Keratinocyte (primary cell): ENCODE measurements at regions not wholly inside any gene's neighbourhood (a gene's known extent, or its start where the extent isn't known, plus 50 kb on each side); places are given as distances from the start of the nearest gene placed in this dataset.

Source experiments
- DNase-seq: peaks from one replicate; pipeline ENCODE4 v3.0.0-alpha.2; 2011; ENCODE audit warnings: low read depth, missing footprints, low spot score
- FAIRE-seq: peaks from 2 replicates; lab custom pipeline; 2011; peaks lifted over from hg19 to GRCh38; lab: Jason Lieb, UNC
- H2AFZ ChIP-seq: 2 replicates; pipeline ENCODE4 v1.6.0; 2012; ENCODE audit warnings: low read length, control low read depth, inconsistent platforms; ENCODE audit not compliant: control insufficient read depth
- H3K27ac ChIP-seq: 2 replicates; pipeline ENCODE4 v1.5.1; 2011; ENCODE audit warnings: low read length; ENCODE audit not compliant: control insufficient read depth, insufficient read depth
- H3K27me3 ChIP-seq: 3 replicates; pipeline ENCODE4 v1.6.0; 2011; ENCODE audit warnings: low read length; ENCODE audit not compliant: control insufficient read depth, insufficient read depth; ENCODE audit errors: extremely low read depth
- H3K36me3 ChIP-seq, 2 experiments: 2 replicates in 1 of 2; 3 replicates in 1 of 2; pipeline ENCODE4 v1.5.1; 2011; ENCODE audit warnings: low read length in 2 of 2, mild to moderate bottlenecking in 1 of 2; ENCODE audit not compliant: control insufficient read depth in 2 of 2, insufficient read depth in 2 of 2; ENCODE audit errors: extremely low read depth in 1 of 2
- H3K4me1 ChIP-seq: 3 replicates; pipeline ENCODE4 v1.5.1; 2011; ENCODE audit warnings: low read length; ENCODE audit not compliant: control insufficient read depth, insufficient read depth; ENCODE audit errors: extremely low read depth
- H3K4me2 ChIP-seq: 3 replicates; pipeline ENCODE4 v1.6.0; 2011; ENCODE audit warnings: low read depth, low read length; ENCODE audit not compliant: control insufficient read depth, insufficient read depth; ENCODE audit errors: extremely low read depth
- H3K4me3 ChIP-seq, 3 experiments: fragments of 200-600 bp in 1 of 3; sonication (generic) in 1 of 3; 2 replicates in 2 of 3; 3 replicates in 1 of 3; pipeline ENCODE4 v1.5.1; 2011 to 2016; ENCODE audit warnings: low read length in 3 of 3, mild to moderate bottlenecking in 3 of 3, control low read depth in 2 of 3, inconsistent platforms in 1 of 3, low read depth in 1 of 3, mixed read lengths in 1 of 3, mixed run types in 1 of 3, moderate library complexity in 1 of 3; ENCODE audit not compliant: control insufficient read depth in 2 of 3, insufficient read depth in 2 of 3; ENCODE audit errors: extremely low read depth in 1 of 3
- H3K79me2 ChIP-seq: 2 replicates; pipeline ENCODE4 v1.6.0; 2012; ENCODE audit warnings: low read length; ENCODE audit not compliant: control insufficient read depth, insufficient read depth
- H3K9ac ChIP-seq: 3 replicates; pipeline ENCODE4 v1.6.0; 2011; ENCODE audit warnings: low read length; ENCODE audit not compliant: control insufficient read depth, insufficient read depth; ENCODE audit errors: extremely low read depth
- H3K9me1 ChIP-seq: 3 replicates; pipeline ENCODE4 v1.6.0; 2011; ENCODE audit warnings: low read length; ENCODE audit not compliant: control insufficient read depth, insufficient read depth; ENCODE audit errors: extremely low read depth
- H3K9me3 ChIP-seq: 2 replicates; pipeline ENCODE4 v1.5.1; 2012; ENCODE audit warnings: low read depth, low read length; ENCODE audit not compliant: control insufficient read depth
- H4K20me1 ChIP-seq: 3 replicates; pipeline ENCODE4 v1.6.0; 2011; ENCODE audit warnings: low read length; ENCODE audit not compliant: control insufficient read depth, insufficient read depth; ENCODE audit errors: extremely low read depth
- CTCF ChIP-seq, 3 experiments: IDR thresholded peaks in 1 of 3; conservative IDR thresholded peaks in 1 of 3; optimal IDR thresholded peaks in 1 of 3; 2 replicates in 2 of 3; 3 replicates in 1 of 3; pipeline versions ENCODE3 to v1.5.1; 2011; ENCODE audit warnings: low read length in 3 of 3, mild to moderate bottlenecking in 3 of 3, moderate library complexity in 2 of 3, control low read depth in 1 of 3, inconsistent platforms in 1 of 3; ENCODE audit not compliant: insufficient read depth in 2 of 3; ENCODE audit errors: extremely low read depth in 1 of 3
- EZH2 ChIP-seq: IDR thresholded peaks from one replicate; pipeline ENCODE4 v1.6.1; 2012; ENCODE audit warnings: inconsistent platforms, mild to moderate bottlenecking, low read length, moderate library complexity
- dilution Hi-C: fragments of 300-500 bp; cut with MboI; formaldehyde crosslinking; loops from one replicate; pipeline ENCODE4 v1.7.0; 2020; ENCODE audit warnings: low sequenced_read_pairs; ENCODE audit not compliant: extremely low pct_ligation_motif_present

GRCh38 chr20:11117808-11118528, 444.2 kb upstream of the JAG1 start:
- no peaks in the 10 kb centered on the region for H4K20me1 ChIP-seq
- dilution Hi-C loops = no loop called here
- TF ChIP-seq EZH2 = no peak
- no peak for TF ChIP-seq CTCF (optimal IDR thresholded peaks at IDR 0.05 in 1 of 3, IDR thresholded peaks at IDR 0.05 in 1 of 3, conservative IDR thresholded peaks at IDR 0.05 in 1 of 3; ENCODE audit: extremely low read depth in 1 of 3, insufficient read depth in 2 of 3, low read length in 3 of 3)
- no peak overlapping the region for H3K4me3 ChIP-seq
- no peaks in the 10 kb centered on the region for H3K27me3 ChIP-seq
- H3K36me3 ChIP-seq = no peaks in the 10 kb centered on the region
- H3K79me2 ChIP-seq = no peaks in the 10 kb centered on the region
- H2AFZ ChIP-seq = no peak overlapping the region
- H3K4me2 ChIP-seq = peak overlapping the region; percentile 44
- peak; percentile 98 for FAIRE-seq
- peaks cover 34% of the 10 kb centered on the region for H3K4me1 ChIP-seq
- peak; percentile 95 for DNase-seq
- H3K27ac ChIP-seq = peak overlapping the region; percentile 95
- no peaks in the 10 kb centered on the region for H3K9me3 ChIP-seq
- peak overlapping the region; percentile 65 for H3K9ac ChIP-seq
- H3K9me1 ChIP-seq = no peaks in the 10 kb centered on the region

- no peak overlapping the region for H3K4me3 ChIP-seq
- peak; percentile 88 for FAIRE-seq
- no peaks in the 10 kb centered on the region for H3K9me3 ChIP-seq
- H3K79me2 ChIP-seq = no peaks in the 10 kb centered on the region
- no peak for TF ChIP-seq EZH2
- TF ChIP-seq CTCF (optimal IDR thresholded peaks at IDR 0.05 in 1 of 3, IDR thresholded peaks at IDR 0.05 in 1 of 3, conservative IDR thresholded peaks at IDR 0.05 in 1 of 3; ENCODE audit: extremely low read depth in 1 of 3, insufficient read depth in 2 of 3, low read length in 3 of 3) = no peak
- H3K4me1 ChIP-seq = peaks cover 32% of the 10 kb centered on the region
- H3K9ac ChIP-seq = peak overlapping the region; percentile 65
- no peaks in the 10 kb centered on the region for H3K9me1 ChIP-seq
- no peaks in the 10 kb centered on the region for H3K36me3 ChIP-seq
- no peak for DNase-seq
- H3K27ac ChIP-seq = peak overlapping the region; percentile 95
- H3K4me2 ChIP-seq = peak overlapping the region; percentile 41
- dilution Hi-C loops = no loop called here
- H3K27me3 ChIP-seq = no peaks in the 10 kb centered on the region
- no peak overlapping the region for H2AFZ ChIP-seq
- H4K20me1 ChIP-seq = no peaks in the 10 kb centered on the region
These were observed 445.1 kb upstream of the JAG1 start for GRCh38 chr20:11118802-11119380.
